ENCODE measurements at regions not wholly inside any gene's neighbourhood (a gene's known extent, or its start where the extent isn't known, plus 50 kb on each side); places are given as distances from the start of the nearest gene placed in this dataset.

DNA sequence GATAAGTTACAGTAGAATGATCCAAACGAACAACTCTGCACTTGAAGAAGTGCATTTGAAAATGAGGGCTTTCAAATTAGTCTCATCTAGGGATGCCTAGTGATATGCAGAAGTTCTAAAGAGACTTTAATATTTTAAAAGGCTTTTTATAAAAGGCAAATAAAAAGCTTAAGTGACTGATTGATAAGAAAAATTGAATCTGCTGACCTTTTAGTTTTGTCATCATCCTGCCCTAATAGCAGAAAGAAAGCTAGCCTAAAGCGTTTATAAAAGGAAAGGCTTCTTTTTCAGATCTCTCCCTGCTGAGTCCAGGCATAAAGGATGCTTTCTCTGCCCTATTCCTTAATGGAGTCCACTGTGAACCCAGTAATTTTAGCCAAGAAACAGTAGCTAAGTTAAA lies 72.7 kb upstream of the ALDH1L1 start:
- Mint-ChIP-seq H3K9me3 (peaks cover 0 to 5% (median 2%) of the 10 kb centered on the region in 7 donors), H3K4me1 (peaks cover 2% of the 10 kb centered on the region), H3K27ac (no peak overlapping the region), H3K27me3 (ENCODE audit: low read depth in 3 of 3) (peaks cover 6 to 8% (median 8%) of the 10 kb centered on the region in 3 donors), H3K36me3 (no peaks in the 10 kb centered on the region), H3K4me3 (no peak overlapping the region)
- no peak overlapping the region for H3K4me3 ChIP-seq (replicated peaks in 1 of 3; ENCODE audit: low read depth in 2 of 3, low read length in 3 of 3)
- no peak overlapping the region for H3K27ac ChIP-seq (ENCODE audit: low read depth in 1 of 2, low read length in 2 of 2)
- no peak overlapping the region for H3K9ac ChIP-seq (ENCODE audit: insufficient read depth, low read length, poor library complexity, severe bottlenecking)
- H3K4me1 ChIP-seq (ENCODE audit: control insufficient read depth in 1 of 2, insufficient read depth in 2 of 2, low read length in 2 of 2): peaks cover 0 to 2% of the 10 kb centered on the region in 2 donors
- no peak overlapping the region for H3K4me2 ChIP-seq (replicated peaks; ENCODE audit: extremely low read depth, low read length, poor library complexity, severe bottlenecking)
- TF ChIP-seq CTCF (IDR thresholded peaks at IDR 0.05): no peak
- no peaks in the 10 kb centered on the region for H3K36me3 ChIP-seq (replicated peaks in 1 of 2; ENCODE audit: control insufficient read depth in 1 of 2, insufficient read depth in 2 of 2, low read length in 2 of 2)
- WGBS (ENCODE audit: insufficient coverage): 100% methylated on average over 1 of the region's 2 CpGs
- DNase-seq: no peak
- H3K9me3 ChIP-seq (replicated peaks in 1 of 2; ENCODE audit: control insufficient read depth in 1 of 2, insufficient read depth in 1 of 2, low read length in 2 of 2): no peaks in the 10 kb centered on the region
- H4K20me1 ChIP-seq (ENCODE audit: insufficient read depth, low read length): no peaks in the 10 kb centered on the region
- H2AFZ ChIP-seq (ENCODE audit: insufficient read depth, low read depth, low read length, poor library complexity, severe bottlenecking): no peak overlapping the region
- H3K79me2 ChIP-seq (ENCODE audit: insufficient read depth, low read length): no peaks in the 10 kb centered on the region
- peaks cover 0 to 4% of the 10 kb centered on the region in 2 donors for H3K27me3 ChIP-seq (ENCODE audit: control insufficient read depth in 2 of 2, insufficient read depth in 2 of 2, low read length in 2 of 2)
- intact Hi-C loops (cut with micrococcal nuclease): no loop called here

- Histone ChIP-seq H4K20me1 (ENCODE audit: insufficient read depth, low read length) (no peaks in the 10 kb centered on the region), H3K27me3 (ENCODE audit: control insufficient read depth in 2 of 2, insufficient read depth in 2 of 2, low read length in 2 of 2) (peaks cover 0 to 4% of the 10 kb centered on the region in 2 donors), H3K79me2 (ENCODE audit: insufficient read depth, low read length) (no peaks in the 10 kb centered on the region), H2AFZ (ENCODE audit: insufficient read depth, low read depth, low read length, poor library complexity, severe bottlenecking) (no peak overlapping the region), H3K4me1 (ENCODE audit: control insufficient read depth in 1 of 2, insufficient read depth in 2 of 2, low read length in 2 of 2) (no peaks in the 10 kb centered on the region), H3K9me3 (replicated peaks in 1 of 2; ENCODE audit: control insufficient read depth in 1 of 2, insufficient read depth in 1 of 2, low read length in 2 of 2) (peaks cover 0 to 1% of the 10 kb centered on the region in 2 donors), H3K4me2 (replicated peaks; ENCODE audit: extremely low read depth, low read length, poor library complexity, severe bottlenecking) (no peak overlapping the region), H3K36me3 (replicated peaks in 1 of 2; ENCODE audit: control insufficient read depth in 1 of 2, insufficient read depth in 2 of 2, low read length in 2 of 2) (no peaks in the 10 kb centered on the region), H3K9ac (ENCODE audit: insufficient read depth, low read length, poor library complexity, severe bottlenecking) (no peak overlapping the region), H3K4me3 (replicated peaks in 1 of 3; ENCODE audit: low read depth in 2 of 3, low read length in 3 of 3) (no peak overlapping the region), H3K27ac (ENCODE audit: low read depth in 1 of 2, low read length in 2 of 2) (no peak overlapping the region)
- DNase-seq: no peak
- TF ChIP-seq CTCF (IDR thresholded peaks at IDR 0.05): no peak
- peaks cover 6 to 8% (median 8%) of the 10 kb centered on the region in 3 donors for H3K27me3 Mint-ChIP-seq (ENCODE audit: low read depth in 3 of 3)
- WGBS (ENCODE audit: insufficient coverage): 83% methylated on average over 1 of the region's 1 CpG
- no peak overlapping the region for H3K27ac Mint-ChIP-seq
- H3K4me3 Mint-ChIP-seq: no peak overlapping the region
- peaks cover 5 to 11% (median 7%) of the 10 kb centered on the region in 7 donors for H3K9me3 Mint-ChIP-seq
- H3K36me3 Mint-ChIP-seq: no peaks in the 10 kb centered on the region
- H3K4me1 Mint-ChIP-seq: no peaks in the 10 kb centered on the region
- intact Hi-C loops (cut with micrococcal nuclease): no loop called here
These were observed 72.0 kb upstream of the ALDH1L1 start for GRCh38 chr3:126252373-126252772.
